GM23338 (cell line): ENCODE measurements at regions not wholly inside any gene's neighbourhood (a gene's known extent, or its start where the extent isn't known, plus 50 kb on each side); places are given as distances from the start of the nearest gene placed in this dataset.

Experiments
- ATAC-seq: fragments of 200-7000 bp; cut with Tn5 transposase; 3 replicates; pipeline ENCODE4 v1.9.1; 2020
- DNase-seq: peaks from one replicate; pipeline ENCODE4 v3.0.0-alpha.2; 2015; ENCODE audit warnings: low spot score
- H2AFZ ChIP-seq: fragments of 200-600 bp; sonication (generic); 2 replicates; pipeline ENCODE4 v1.8.0; 2016; ENCODE audit warnings: antibody characterized with exemption, mild to moderate bottlenecking, moderate library complexity
- H3F3A ChIP-seq: fragments of 200-600 bp; sonication (generic); replicated peaks from 2 replicates; pipeline ENCODE4 v1.8.0; 2017; ENCODE audit warnings: antibody characterized with exemption, mixed run types, low read depth
- H3K27ac ChIP-seq: fragments of 200-600 bp; sonication (generic); 2 replicates; pipeline ENCODE4 v1.6.1; 2016; ENCODE audit warnings: low read depth
- H3K27me3 ChIP-seq: fragments of 200-600 bp; sonication (generic); 2 replicates; pipeline ENCODE4 v1.8.0; 2016; ENCODE audit warnings: mild to moderate bottlenecking, mixed run types, moderate library complexity; ENCODE audit not compliant: insufficient read depth
- H3K36me3 ChIP-seq: fragments of 200-600 bp; sonication (generic); 2 replicates; pipeline ENCODE4 v1.8.0; 2016; ENCODE audit warnings: mild to moderate bottlenecking; ENCODE audit not compliant: insufficient read depth
- H3K4me1 ChIP-seq: fragments of 200-600 bp; sonication (generic); 2 replicates; pipeline ENCODE4 v1.8.0; 2016; ENCODE audit warnings: mild to moderate bottlenecking, moderate library complexity; ENCODE audit not compliant: insufficient read depth
- H3K4me2 ChIP-seq: fragments of 200-600 bp; sonication (generic); 2 replicates; pipeline ENCODE4 v1.7.1; 2017; ENCODE audit warnings: mixed run types
- H3K4me3 ChIP-seq: fragments of 200-600 bp; sonication (generic); 2 replicates; pipeline ENCODE4 v1.6.1; 2016; ENCODE audit warnings: mixed run types
- H3K79me2 ChIP-seq: fragments of 200-600 bp; sonication (generic); replicated peaks from 2 replicates; pipeline ENCODE4 v1.8.0; 2017; ENCODE audit warnings: mild to moderate bottlenecking; ENCODE audit not compliant: insufficient read depth
- H3K9me2 ChIP-seq: fragments of 200-600 bp; sonication (generic); 2 replicates; pipeline ENCODE4 v1.8.0; 2017; ENCODE audit not compliant: insufficient read depth
- H4K20me1 ChIP-seq: fragments of 200-600 bp; sonication (generic); replicated peaks from 2 replicates; pipeline ENCODE4 v1.8.0; 2017; ENCODE audit warnings: mild to moderate bottlenecking; ENCODE audit not compliant: insufficient read depth
- H3K27ac Mint-ChIP-seq: 2 replicates; pipeline ENCODE4 v1.8.0; 2020; ENCODE audit warnings: inconsistent platforms, mild to moderate bottlenecking, moderate library complexity, mixed read lengths
- H3K27me3 Mint-ChIP-seq: 3 replicates; pipeline ENCODE4 v1.8.0; 2022; ENCODE audit warnings: low read depth, mild to moderate bottlenecking, moderate library complexity, mixed read lengths, inconsistent platforms; ENCODE audit not compliant: insufficient read depth, poor library complexity
- H3K36me3 Mint-ChIP-seq: 3 replicates; pipeline ENCODE4 v1.8.0; 2021; ENCODE audit warnings: low read depth, mild to moderate bottlenecking, inconsistent platforms, moderate library complexity, mixed read lengths
- H3K4me1 Mint-ChIP-seq: 3 replicates; pipeline ENCODE4 v1.8.0; 2020; ENCODE audit warnings: mild to moderate bottlenecking, inconsistent platforms, mixed read lengths
- H3K4me3 Mint-ChIP-seq: 3 replicates; pipeline ENCODE4 v1.8.0; 2021; ENCODE audit warnings: moderate library complexity, mild to moderate bottlenecking, inconsistent platforms, mixed read lengths
- H3K9me3 Mint-ChIP-seq: 3 replicates; pipeline ENCODE4 v1.8.0; 2020; ENCODE audit warnings: moderate library complexity, mild to moderate bottlenecking, inconsistent platforms, mixed read lengths
- CREB1 ChIP-seq: fragments of 250-450 bp; sonication (Bioruptor Pico); IDR thresholded peaks from 2 replicates; pipeline ENCODE4 v1.5.0; 2020; ENCODE audit warnings: low read depth, mild to moderate bottlenecking, moderate library complexity
- EZH2 ChIP-seq: fragments of 200-600 bp; sonication (generic); IDR thresholded peaks from one replicate; pipeline ENCODE4 v1.8.0; 2017; ENCODE audit warnings: antibody characterized with exemption, mild to moderate bottlenecking, low read depth; ENCODE audit not compliant: unreplicated experiment
- EZH2phosphoT487 ChIP-seq: fragments of 200-600 bp; sonication (generic); IDR thresholded peaks from one replicate; pipeline ENCODE4 v1.8.1; 2018; ENCODE audit warnings: antibody characterized with exemption; ENCODE audit not compliant: unreplicated experiment
- JUNB ChIP-seq: IDR thresholded peaks from one replicate; pipeline ENCODE4 v1.6.1; 2016; ENCODE audit warnings: antibody characterized with exemption; ENCODE audit not compliant: unreplicated experiment
- NANOG ChIP-seq: IDR thresholded peaks from 2 replicates; pipeline ENCODE4 v1.6.1; 2016; ENCODE audit warnings: antibody characterized with exemption, borderline replicate concordance
- POLR2AphosphoS5 ChIP-seq: IDR thresholded peaks from 2 replicates; pipeline ENCODE4 v1.6.1; 2016; ENCODE audit warnings: antibody characterized with exemption, low read depth
- STAT1 ChIP-seq: IDR thresholded peaks from one replicate; pipeline ENCODE4 v1.6.1; 2016; ENCODE audit warnings: antibody characterized with exemption; ENCODE audit not compliant: unreplicated experiment
- ZNF114 ChIP-seq: fragments of 250-450 bp; sonication (Bioruptor Pico); IDR thresholded peaks from 2 replicates; pipeline ENCODE4 v1.5.0; 2020; ENCODE audit warnings: mild to moderate bottlenecking, moderate library complexity
- ZNF331 ChIP-seq: fragments of 250-450 bp; sonication (Bioruptor Pico); IDR thresholded peaks from 2 replicates; pipeline ENCODE4 v1.5.0; 2020; ENCODE audit warnings: low read depth, mild to moderate bottlenecking, moderate library complexity
- TF ChIP-seq, protein P1 (sequence below): IDR thresholded peaks from one replicate; pipeline ENCODE4 v1.6.1; 2018; ENCODE audit warnings: antibody characterized with exemption; ENCODE audit not compliant: unreplicated experiment
- TF ChIP-seq, protein P2 (sequence below): IDR thresholded peaks from 2 replicates; pipeline ENCODE4 v1.6.1; 2016; ENCODE audit warnings: antibody characterized with exemption

DNA sequence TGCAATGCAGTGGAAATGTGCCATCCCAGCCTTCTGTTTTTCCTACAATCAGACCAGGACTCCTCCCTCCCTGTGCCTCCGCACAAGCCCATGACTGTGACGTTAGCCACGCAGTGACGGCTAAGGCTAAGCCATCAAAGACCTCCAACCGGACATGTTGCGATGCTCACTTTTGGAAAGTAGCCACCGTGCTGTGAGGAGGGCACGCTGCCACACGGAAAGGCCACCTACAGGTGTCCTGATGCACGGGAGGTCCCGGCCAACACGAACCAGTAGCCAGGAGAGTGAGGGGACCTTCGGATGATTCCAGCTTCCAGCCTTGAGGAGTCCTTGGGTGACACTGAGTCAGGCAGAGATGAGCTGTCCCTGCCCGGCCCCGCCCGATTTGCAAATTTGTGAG is 53.9 kb downstream of the FOXL1 start:
- Histone ChIP-seq H2AFZ (no peak overlapping the region), H3K4me1 (no peaks in the 10 kb centered on the region; the same call in 1 of the 2 replicates), H3K4me2 (no peak overlapping the region), H3K4me3 (no peak overlapping the region), H3K36me3 (no peaks in the 10 kb centered on the region), H4K20me1 (no peaks in the 10 kb centered on the region), H3K27ac (no peak overlapping the region), H3K79me2 (no peaks in the 10 kb centered on the region), H3K27me3 (no peaks in the 10 kb centered on the region), H3K9me2 (0 out of 2 replicates have a peak, but pooled peaks cover 2% of the 10 kb centered on the region), H3F3A (no peaks in the 10 kb centered on the region)
- Mint-ChIP-seq H3K4me3 (no peak overlapping the region), H3K27me3 (peaks cover 2% of the 10 kb centered on the region), H3K4me1 (no peaks in the 10 kb centered on the region), H3K9me3 (0 out of 3 replicates have a peak, but pooled peaks cover 5% of the 10 kb centered on the region), H3K27ac (no peak overlapping the region), H3K36me3 (no peaks in the 10 kb centered on the region)
- DNase-seq = no peak
- TF ChIP-seq EZH2 = no peak
- TF ChIP-seq, protein P1, sequence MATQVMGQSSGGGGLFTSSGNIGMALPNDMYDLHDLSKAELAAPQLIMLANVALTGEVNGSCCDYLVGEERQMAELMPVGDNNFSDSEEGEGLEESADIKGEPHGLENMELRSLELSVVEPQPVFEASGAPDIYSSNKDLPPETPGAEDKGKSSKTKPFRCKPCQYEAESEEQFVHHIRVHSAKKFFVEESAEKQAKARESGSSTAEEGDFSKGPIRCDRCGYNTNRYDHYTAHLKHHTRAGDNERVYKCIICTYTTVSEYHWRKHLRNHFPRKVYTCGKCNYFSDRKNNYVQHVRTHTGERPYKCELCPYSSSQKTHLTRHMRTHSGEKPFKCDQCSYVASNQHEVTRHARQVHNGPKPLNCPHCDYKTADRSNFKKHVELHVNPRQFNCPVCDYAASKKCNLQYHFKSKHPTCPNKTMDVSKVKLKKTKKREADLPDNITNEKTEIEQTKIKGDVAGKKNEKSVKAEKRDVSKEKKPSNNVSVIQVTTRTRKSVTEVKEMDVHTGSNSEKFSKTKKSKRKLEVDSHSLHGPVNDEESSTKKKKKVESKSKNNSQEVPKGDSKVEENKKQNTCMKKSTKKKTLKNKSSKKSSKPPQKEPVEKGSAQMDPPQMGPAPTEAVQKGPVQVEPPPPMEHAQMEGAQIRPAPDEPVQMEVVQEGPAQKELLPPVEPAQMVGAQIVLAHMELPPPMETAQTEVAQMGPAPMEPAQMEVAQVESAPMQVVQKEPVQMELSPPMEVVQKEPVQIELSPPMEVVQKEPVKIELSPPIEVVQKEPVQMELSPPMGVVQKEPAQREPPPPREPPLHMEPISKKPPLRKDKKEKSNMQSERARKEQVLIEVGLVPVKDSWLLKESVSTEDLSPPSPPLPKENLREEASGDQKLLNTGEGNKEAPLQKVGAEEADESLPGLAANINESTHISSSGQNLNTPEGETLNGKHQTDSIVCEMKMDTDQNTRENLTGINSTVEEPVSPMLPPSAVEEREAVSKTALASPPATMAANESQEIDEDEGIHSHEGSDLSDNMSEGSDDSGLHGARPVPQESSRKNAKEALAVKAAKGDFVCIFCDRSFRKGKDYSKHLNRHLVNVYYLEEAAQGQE = no peak
- TF ChIP-seq STAT1 = no peak
- TF ChIP-seq, protein P2, sequence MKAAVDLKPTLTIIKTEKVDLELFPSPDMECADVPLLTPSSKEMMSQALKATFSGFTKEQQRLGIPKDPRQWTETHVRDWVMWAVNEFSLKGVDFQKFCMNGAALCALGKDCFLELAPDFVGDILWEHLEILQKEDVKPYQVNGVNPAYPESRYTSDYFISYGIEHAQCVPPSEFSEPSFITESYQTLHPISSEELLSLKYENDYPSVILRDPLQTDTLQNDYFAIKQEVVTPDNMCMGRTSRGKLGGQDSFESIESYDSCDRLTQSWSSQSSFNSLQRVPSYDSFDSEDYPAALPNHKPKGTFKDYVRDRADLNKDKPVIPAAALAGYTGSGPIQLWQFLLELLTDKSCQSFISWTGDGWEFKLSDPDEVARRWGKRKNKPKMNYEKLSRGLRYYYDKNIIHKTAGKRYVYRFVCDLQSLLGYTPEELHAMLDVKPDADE = no peak
- no peak for TF ChIP-seq CREB1 (CRISPR knock-in tag)
- no peak for TF ChIP-seq EZH2phosphoT487
- no peak for TF ChIP-seq NANOG
- TF ChIP-seq ZNF331 = no peak
- no peak for ATAC-seq

- no peak for ATAC-seq
- H3K36me3 Mint-ChIP-seq = no peaks in the 10 kb centered on the region
- Histone ChIP-seq H3K4me3 (no peak overlapping the region), H3K27me3 (no peaks in the 10 kb centered on the region), H3K36me3 (no peaks in the 10 kb centered on the region), H3K4me2 (no peak overlapping the region), H3K27ac (no peak overlapping the region), H3K9me2 (0 out of 2 replicates have a peak, but pooled peaks cover 2% of the 10 kb centered on the region), H3K79me2 (no peaks in the 10 kb centered on the region), H3K4me1 (no peaks in the 10 kb centered on the region; the same call in 1 of the 2 replicates), H4K20me1 (no peaks in the 10 kb centered on the region), H3F3A (no peaks in the 10 kb centered on the region), H2AFZ (no peak overlapping the region)
- H3K27ac Mint-ChIP-seq = no peak overlapping the region
- H3K4me1 Mint-ChIP-seq = no peaks in the 10 kb centered on the region
- peaks cover 2% of the 10 kb centered on the region for H3K27me3 Mint-ChIP-seq
- H3K9me3 Mint-ChIP-seq = 0 out of 3 replicates have a peak, but pooled peaks cover 5% of the 10 kb centered on the region
- TF ChIP-seq JUNB (no peak), ZNF114 (CRISPR knock-in tag) (no peak), CREB1 (CRISPR knock-in tag) (no peak), EZH2phosphoT487 (no peak), NANOG (no peak), EZH2 (no peak), POLR2AphosphoS5 (no peak)
- TF ChIP-seq, protein P1 = no peak
- DNase-seq = no peak
- no peak overlapping the region for H3K4me3 Mint-ChIP-seq
Measured at GRCh38 chr16:86632944-86633343, 54.6 kb downstream of the FOXL1 start.
